ENCODE measurements at regions not wholly inside any gene's neighbourhood (a gene's known extent, or its start where the extent isn't known, plus 50 kb on each side); places are given as distances from the start of the nearest gene placed in this dataset.

- no peak for DNase-seq
- no peak overlapping the region for H3K27ac Mint-ChIP-seq
- no peaks in the 10 kb centered on the region for H3K36me3 Mint-ChIP-seq (ENCODE audit: low read depth)
- H3K27me3 Mint-ChIP-seq (ENCODE audit: insufficient read depth) = no peaks in the 10 kb centered on the region; the same call in 1 of the 2 replicates
- H3K4me3 Mint-ChIP-seq = no peak overlapping the region
- H3K9me3 Mint-ChIP-seq = peaks cover 5% of the 10 kb centered on the region; the same call in 1 of the 2 replicates
- TF ChIP-seq, protein P1, sequence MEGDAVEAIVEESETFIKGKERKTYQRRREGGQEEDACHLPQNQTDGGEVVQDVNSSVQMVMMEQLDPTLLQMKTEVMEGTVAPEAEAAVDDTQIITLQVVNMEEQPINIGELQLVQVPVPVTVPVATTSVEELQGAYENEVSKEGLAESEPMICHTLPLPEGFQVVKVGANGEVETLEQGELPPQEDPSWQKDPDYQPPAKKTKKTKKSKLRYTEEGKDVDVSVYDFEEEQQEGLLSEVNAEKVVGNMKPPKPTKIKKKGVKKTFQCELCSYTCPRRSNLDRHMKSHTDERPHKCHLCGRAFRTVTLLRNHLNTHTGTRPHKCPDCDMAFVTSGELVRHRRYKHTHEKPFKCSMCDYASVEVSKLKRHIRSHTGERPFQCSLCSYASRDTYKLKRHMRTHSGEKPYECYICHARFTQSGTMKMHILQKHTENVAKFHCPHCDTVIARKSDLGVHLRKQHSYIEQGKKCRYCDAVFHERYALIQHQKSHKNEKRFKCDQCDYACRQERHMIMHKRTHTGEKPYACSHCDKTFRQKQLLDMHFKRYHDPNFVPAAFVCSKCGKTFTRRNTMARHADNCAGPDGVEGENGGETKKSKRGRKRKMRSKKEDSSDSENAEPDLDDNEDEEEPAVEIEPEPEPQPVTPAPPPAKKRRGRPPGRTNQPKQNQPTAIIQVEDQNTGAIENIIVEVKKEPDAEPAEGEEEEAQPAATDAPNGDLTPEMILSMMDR (IDR thresholded peaks at IDR 0.05) = no peak
- H3K4me1 Mint-ChIP-seq (ENCODE audit: low read depth) = peaks cover 13% of the 10 kb centered on the region
These were observed 187.8 kb downstream of the DACT1 start for GRCh38 chr14:58825606-58826005.

DNA sequence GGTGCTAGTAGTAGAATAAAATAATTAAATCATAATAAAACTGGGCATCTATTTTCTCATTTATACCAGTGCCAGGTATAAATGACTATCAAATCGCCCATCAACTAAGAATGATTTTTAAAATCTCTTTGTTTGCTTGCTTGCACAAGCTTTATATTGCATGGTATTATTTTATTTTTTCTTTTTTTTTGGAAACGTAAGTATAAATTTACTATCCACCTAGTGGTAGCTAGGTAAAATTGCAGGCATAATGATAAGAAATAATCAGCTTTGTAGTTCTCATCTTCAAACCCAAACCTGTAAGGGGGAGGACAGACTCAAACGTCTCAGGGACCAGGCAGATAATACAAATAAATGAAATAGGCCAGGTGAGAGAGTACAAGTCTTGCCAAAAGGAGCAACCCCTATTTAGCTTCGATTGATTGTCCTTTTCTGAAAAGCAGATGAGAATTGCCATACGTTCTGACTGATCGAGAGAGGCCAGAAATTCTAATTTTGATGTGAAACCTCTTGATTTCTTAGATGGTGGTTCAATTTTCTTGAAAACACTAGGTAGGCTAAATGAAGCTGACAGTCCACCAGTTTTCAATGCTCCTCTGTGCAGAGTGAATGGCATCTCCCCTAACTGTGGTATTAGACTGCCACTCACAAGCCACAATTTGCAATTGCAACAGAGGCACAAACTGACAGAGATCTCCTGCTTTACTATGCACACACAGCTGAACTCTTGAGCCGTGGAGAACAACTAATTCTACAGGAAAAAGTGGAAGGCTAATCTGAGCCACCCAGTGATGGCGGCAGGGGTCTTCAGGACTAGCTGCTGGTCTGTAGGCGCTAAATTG lies 189.3 kb downstream of the DACT1 start:
- H3K9me3 Mint-ChIP-seq = peaks cover 5% of the 10 kb centered on the region; the same call in 1 of the 2 replicates
- H3K27ac Mint-ChIP-seq = no peak overlapping the region
- no peaks in the 10 kb centered on the region; the same call in 1 of the 2 replicates for H3K27me3 Mint-ChIP-seq (ENCODE audit: insufficient read depth)
- H3K36me3 Mint-ChIP-seq (ENCODE audit: low read depth) = no peaks in the 10 kb centered on the region
- H3K4me3 Mint-ChIP-seq = no peak overlapping the region
- DNase-seq = no peak
- TF ChIP-seq, protein P1 (IDR thresholded peaks at IDR 0.05) = peak; percentile 80
- H3K4me1 Mint-ChIP-seq (ENCODE audit: low read depth) = peaks cover 13% of the 10 kb centered on the region

GRCh38 chr14:58828298-58828697 lies 190.5 kb downstream of the DACT1 start:
- peaks cover 5% of the 10 kb centered on the region; the same call in 1 of the 2 replicates for H3K9me3 Mint-ChIP-seq
- no peak overlapping the region for H3K27ac Mint-ChIP-seq
- TF ChIP-seq, protein P1 (IDR thresholded peaks at IDR 0.05) = no peak
- peaks cover 14% of the 10 kb centered on the region for H3K4me1 Mint-ChIP-seq (ENCODE audit: low read depth)
- no peak for DNase-seq
- H3K27me3 Mint-ChIP-seq (ENCODE audit: insufficient read depth) = no peaks in the 10 kb centered on the region; the same call in 1 of the 2 replicates
- no peak overlapping the region for H3K4me3 Mint-ChIP-seq
- no peaks in the 10 kb centered on the region for H3K36me3 Mint-ChIP-seq (ENCODE audit: low read depth)

- TF ChIP-seq, protein P1 (IDR thresholded peaks at IDR 0.05) = no peak
- no peak overlapping the region for H3K27ac Mint-ChIP-seq
- peaks cover 5% of the 10 kb centered on the region; the same call in 1 of the 2 replicates for H3K9me3 Mint-ChIP-seq
- no peaks in the 10 kb centered on the region; the same call in 1 of the 2 replicates for H3K27me3 Mint-ChIP-seq (ENCODE audit: insufficient read depth)
- no peaks in the 10 kb centered on the region; the same call in 1 of the 2 replicates for H3K36me3 Mint-ChIP-seq (ENCODE audit: low read depth)
- no peak overlapping the region for H3K4me3 Mint-ChIP-seq
- DNase-seq = no peak
- peaks cover 14% of the 10 kb centered on the region for H3K4me1 Mint-ChIP-seq (ENCODE audit: low read depth)
These were observed 191.8 kb downstream of the DACT1 start for GRCh38 chr14:58829594-58829993.

DNA sequence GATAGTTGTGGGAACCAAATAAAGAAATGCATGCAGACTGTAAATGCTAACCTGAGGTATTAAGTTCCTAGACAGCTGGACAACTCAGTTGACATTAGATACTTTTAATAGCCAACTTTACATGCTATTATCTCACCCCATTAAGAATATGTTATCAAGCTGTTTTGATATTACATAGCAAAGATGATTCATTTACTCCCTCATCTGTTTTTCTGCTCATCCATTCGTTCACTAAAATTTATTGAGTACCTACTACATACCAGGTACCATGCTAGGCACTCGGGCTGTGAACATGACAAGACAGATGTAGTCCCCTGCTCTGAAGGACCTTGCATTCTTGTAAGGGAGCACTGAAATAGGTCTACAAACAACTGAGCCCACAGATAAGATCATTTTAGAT lies 192.4 kb downstream of the DACT1 start:
- peaks cover 14% of the 10 kb centered on the region for H3K4me1 Mint-ChIP-seq (ENCODE audit: low read depth)

More for the DNA sequence above, 192.4 kb downstream of the DACT1 start:
- no peak overlapping the region for H3K4me3 Mint-ChIP-seq
- no peak overlapping the region for H3K27ac Mint-ChIP-seq
- peaks cover 2% of the 10 kb centered on the region; the same call in 1 of the 2 replicates for H3K27me3 Mint-ChIP-seq (ENCODE audit: insufficient read depth)
- DNase-seq = no peak
- TF ChIP-seq, protein P1 (IDR thresholded peaks at IDR 0.05) = no peak
- no peaks in the 10 kb centered on the region; the same call in 1 of the 2 replicates for H3K36me3 Mint-ChIP-seq (ENCODE audit: low read depth)
- peaks cover 5% of the 10 kb centered on the region; the same call in 1 of the 2 replicates for H3K9me3 Mint-ChIP-seq
